GM10266 (cell line): ENCODE measurements at regions not wholly inside any gene's neighbourhood (a gene's known extent, or its start where the extent isn't known, plus 50 kb on each side); places are given as distances from the start of the nearest gene placed in this dataset.

ENCODE experiments used
- DNase-seq: peaks from one replicate; pipeline ENCODE4 v3.0.0; 2012; ENCODE audit errors: extremely low spot score
- TF ChIP-seq, protein P1 (sequence below): IDR thresholded peaks from 2 replicates; pipeline ENCODE4 v1.5.1; 2012; ENCODE audit warnings: mild to moderate bottlenecking, low read depth; ENCODE audit not compliant: control insufficient read depth, insufficient read depth; ENCODE audit errors: missing control alignments

DNA sequence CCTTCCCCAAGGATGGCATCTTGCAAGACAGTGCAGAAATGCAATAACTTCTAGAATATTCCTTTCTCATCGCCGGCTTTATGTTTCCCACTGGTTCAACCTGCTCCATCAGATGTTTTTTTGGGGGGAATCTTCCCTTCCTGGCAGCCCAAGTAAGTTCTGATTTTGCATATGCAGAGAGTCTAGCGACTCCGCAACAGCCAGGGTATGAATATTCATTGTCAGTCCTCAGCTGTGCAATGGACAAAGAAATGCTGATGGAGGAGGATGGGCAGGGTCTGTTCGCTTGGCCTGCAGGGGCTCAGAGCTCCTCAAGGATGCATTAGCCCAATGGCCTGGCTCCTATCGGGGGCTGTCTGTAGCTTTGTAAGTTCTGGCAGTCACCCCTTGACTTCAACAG lies 358.8 kb upstream of the CCL2 start:
- TF ChIP-seq, protein P1, sequence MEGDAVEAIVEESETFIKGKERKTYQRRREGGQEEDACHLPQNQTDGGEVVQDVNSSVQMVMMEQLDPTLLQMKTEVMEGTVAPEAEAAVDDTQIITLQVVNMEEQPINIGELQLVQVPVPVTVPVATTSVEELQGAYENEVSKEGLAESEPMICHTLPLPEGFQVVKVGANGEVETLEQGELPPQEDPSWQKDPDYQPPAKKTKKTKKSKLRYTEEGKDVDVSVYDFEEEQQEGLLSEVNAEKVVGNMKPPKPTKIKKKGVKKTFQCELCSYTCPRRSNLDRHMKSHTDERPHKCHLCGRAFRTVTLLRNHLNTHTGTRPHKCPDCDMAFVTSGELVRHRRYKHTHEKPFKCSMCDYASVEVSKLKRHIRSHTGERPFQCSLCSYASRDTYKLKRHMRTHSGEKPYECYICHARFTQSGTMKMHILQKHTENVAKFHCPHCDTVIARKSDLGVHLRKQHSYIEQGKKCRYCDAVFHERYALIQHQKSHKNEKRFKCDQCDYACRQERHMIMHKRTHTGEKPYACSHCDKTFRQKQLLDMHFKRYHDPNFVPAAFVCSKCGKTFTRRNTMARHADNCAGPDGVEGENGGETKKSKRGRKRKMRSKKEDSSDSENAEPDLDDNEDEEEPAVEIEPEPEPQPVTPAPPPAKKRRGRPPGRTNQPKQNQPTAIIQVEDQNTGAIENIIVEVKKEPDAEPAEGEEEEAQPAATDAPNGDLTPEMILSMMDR = no peak
- DNase-seq = no peak

DNA sequence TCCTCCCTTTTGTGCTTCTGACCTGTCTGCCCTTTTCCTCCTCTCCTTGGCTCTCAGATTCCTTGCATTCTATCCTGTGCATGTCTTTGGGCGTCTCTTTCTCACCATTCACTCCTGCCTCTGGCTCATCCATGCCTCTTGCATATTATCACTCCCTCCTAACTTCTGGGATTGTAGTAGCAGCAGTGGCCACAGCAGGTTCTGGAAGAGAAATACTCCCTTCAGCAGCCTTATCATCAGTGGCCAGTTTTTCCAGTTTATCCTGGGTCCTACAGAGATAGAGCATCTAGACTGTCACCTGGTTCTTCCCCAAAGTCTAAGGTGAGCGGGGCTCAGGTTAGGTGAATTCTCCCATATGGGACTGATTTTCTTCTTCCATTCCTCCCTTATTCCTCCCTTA lies 354.0 kb upstream of the CCL2 start:
- no peak for DNase-seq
- TF ChIP-seq, protein P1 = no peak

DNA sequence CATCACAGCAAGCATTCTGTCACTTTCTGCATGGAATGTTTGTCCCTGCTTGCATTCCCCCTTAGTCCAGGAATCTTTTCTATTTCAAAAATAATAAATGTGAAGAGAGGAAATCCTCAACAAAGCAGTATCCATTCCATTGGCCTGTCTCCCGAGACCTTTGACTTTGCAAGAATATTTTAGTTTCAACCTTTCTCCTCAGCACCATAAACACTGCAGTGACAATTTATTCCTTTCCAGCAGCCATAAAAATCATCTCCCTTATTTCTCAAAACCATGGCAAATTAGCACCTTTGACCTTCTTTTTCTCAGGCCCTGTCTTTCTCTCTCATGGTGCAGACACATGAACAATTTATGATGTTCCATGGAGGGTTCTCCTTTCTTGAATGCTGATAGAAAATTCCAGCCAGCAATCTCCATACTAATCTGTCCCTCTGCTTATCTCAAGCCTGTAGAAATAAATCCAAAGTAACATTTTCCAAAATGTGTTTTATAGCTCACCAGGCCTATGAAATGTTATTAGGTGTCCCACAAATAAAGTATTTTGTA lies 352.1 kb upstream of the CCL2 start:
- TF ChIP-seq, protein P1 = no peak

DNA sequence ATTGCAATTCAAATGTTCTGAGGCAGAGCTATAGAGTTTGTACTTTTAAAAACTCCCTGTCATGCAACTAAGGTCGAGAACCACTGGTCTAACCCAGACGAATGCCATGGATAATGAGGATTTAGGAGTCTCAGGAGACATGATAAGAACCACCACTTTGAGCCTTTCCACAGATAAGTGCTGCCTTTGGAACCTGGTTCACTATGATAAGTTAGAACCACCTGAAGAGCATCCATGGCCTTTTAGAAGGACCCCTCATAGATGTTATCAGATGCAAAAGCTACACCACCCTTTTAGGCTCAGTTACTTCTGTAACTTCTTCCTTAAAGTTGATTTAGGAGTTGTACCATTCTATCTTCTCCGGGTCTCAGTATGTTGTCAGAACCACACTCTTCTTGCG lies 350.6 kb upstream of the CCL2 start:
- TF ChIP-seq, protein P1 = no peak
- DNase-seq = no peak

More for the DNA sequence above, 352.1 kb upstream of the CCL2 start:
- DNase-seq = no peak

DNA sequence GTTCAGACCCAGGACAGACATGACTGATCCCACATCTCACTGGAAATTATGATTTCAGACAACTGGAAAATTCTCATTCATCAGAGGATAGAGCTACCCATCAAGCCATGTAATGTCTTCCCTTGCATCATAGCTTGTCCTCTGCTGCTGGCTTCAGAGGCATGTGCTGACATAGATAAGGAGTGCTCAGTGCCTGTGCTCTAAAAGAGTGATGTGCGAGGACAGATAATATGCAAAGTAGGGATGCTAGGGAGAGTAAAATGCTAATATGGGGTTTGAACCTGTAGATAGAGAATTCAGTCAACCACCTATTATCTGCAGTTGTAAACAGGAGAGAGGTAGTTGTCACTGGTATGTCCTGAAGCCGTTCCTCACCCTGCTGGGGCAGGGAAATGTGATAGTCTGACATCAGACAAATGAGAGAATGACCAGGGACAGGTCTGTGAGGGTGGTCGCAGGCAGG lies 349.7 kb upstream of the CCL2 start:
- no peak for DNase-seq

DNA sequence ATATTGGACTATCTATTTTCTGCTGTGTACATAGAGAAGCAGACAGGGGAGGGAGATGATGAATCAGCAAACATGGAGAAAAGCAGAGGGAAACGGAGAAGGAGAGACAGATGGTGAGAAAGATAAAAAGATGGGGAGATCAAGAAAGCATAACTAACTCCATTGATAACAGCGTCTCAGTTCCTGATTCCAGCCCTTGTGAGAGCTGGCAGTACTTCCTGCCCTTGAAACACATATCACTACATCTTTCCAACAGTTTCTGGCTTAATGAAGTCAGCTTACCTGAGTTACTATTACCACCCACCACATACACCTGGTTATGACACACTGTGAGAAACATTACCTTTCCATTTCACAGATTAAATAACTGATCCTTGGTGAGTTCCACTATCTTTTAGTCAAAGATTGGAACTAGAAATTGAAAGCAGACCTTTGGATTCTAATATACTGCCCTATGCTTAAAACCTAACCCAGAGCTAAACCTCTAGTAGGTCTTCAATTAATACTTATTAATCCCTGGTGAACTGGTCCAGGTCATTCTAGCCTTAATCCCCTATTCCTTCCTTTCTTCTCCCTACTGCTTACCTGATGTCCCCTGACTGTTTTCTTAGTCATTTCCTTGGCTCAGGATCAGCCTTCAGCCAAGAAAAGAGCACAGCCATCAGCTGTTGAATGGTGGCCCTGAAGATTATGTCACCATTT lies 346.6 kb upstream of the CCL2 start:
- no peak for DNase-seq
- TF ChIP-seq, protein P1 = no peak

More for the DNA sequence above, 349.7 kb upstream of the CCL2 start:
- TF ChIP-seq, protein P1 = no peak

DNA sequence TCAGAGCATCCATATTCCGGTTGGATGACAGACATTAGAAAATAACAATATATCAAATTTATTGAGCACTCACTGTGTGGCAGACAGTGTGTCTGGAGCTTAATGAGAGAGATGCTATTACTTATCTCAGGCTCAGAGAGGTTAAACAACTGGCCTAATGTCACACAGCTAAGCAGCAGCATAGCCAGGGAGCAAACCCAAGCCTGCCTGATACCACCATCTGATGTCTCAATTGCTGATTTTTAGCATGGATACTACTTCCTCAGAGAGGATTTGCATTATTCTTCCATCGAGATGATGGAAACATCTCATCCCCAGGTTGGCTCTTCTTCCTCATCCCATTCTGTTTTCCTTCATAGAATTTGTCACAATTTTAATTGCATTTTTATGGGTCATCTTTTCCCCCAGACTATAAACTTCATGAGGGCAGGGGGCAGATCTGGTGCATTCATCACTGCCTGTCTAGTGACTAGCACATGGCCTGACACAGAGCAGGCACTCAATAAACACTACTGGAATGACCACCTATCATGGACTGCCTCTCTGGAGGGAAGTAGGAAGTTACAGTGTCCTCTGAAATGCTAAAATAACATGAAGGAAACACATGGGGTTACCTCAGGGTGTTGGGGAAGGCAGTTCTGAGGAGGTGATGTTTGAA lies 344.8 kb upstream of the CCL2 start:
- TF ChIP-seq, protein P1 = no peak
- DNase-seq = no peak
